GM20431 (cell line): ENCODE measurements at regions not wholly inside any gene's neighbourhood (a gene's known extent, or its start where the extent isn't known, plus 50 kb on each side); places are given as distances from the start of the nearest gene placed in this dataset.
"Not testable (repeated sequence)": the region's sequence is repeated elsewhere in the genome, so short reads cannot be mapped to it uniquely, and the experiment has no call there.

ENCODE experiments used
- in situ Hi-C: fragments of 300-500 bp; cut with MseI, MboI; formaldehyde crosslinking; loops from one replicate; pipeline ENCODE4 v1.15.0; 2020; ENCODE audit warnings: low sequenced_read_pairs; ENCODE audit not compliant: unreplicated experiment

DNA sequence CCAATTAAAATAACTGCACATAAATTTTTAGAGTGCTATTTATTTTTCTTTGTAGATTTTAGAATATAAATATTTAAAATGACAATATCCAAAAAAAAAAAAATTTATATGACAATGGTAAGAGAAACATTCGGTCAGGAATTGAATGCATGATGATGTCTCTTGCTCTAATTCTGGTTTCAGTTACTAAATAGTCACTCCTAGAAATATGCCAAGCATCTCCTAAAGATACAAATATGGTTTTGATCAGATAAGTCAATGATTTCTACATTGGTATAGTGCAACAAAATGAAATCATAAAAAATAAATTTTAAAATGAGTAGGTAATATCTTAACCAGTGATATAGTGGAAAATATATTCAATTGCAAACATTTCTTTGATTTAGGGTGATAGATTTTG, 95.9 kb upstream of the ACKR3 start:
- in situ Hi-C loops: no loop called here

GRCh38 chr2:236479814-236480213, 89.8 kb upstream of the ACKR3 start:
- in situ Hi-C loops: no loop called here

DNA sequence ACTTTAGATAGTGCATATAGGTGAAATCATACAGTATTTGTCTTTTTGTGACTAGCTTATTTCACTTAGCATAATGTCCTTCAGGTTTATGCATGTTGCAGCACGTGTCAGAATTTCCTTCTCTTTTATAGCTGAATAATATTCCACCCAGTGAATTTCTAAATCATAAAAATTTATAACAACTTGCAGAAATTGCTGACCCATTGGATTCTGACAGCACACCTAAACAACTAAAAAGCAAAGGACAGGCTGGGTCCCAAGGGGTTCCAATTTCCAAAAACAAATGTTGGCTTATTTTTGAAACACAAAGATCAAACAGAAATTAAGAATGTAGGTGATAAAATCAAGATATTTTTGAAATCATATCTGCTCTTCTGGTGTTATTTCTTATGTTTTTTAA, 86.5 kb upstream of the ACKR3 start:
- in situ Hi-C loops: no loop called here

GRCh38 chr2:236485519-236485918, 84.1 kb upstream of the ACKR3 start:
- in situ Hi-C loops: no loop called here

GRCh38 chr2:236489083-236489482, 80.5 kb upstream of the ACKR3 start:
- in situ Hi-C loops: not testable (repeated sequence)

GRCh38 chr2:236489895-236490404, 79.7 kb upstream of the ACKR3 start:
- in situ Hi-C loops: no loop called here

DNA sequence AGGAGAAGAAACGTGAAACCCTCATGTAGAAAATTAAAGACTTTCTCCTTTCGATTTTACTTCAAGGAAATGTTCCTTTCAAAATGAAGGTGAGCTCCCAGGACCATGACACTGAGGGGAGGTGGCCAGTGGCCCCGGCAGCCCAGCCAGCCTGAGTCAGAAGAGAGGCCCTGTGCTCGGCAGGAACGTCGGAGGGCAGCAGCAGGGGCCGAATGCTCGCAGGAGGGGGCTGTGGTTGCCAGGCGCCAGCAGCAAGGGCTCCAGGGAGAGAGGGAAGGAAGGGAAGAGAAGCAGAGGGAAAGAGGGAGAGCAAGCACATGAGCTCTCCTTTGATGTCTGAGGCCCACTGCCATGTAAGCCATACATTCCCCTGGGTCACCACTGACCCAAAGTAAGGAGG, 73.3 kb upstream of the ACKR3 start:
- in situ Hi-C loops: no loop called here

GRCh38 chr2:236498369-236498768, 71.3 kb upstream of the ACKR3 start:
- in situ Hi-C loops: no loop called here

- in situ Hi-C loops: loop anchor here (25.0 kb wide), 1 partner anchor 562 kb away; no protein-coding TSS in a partner anchor
Observed at GRCh38 chr2:236499691-236500578, 69.7 kb upstream of the ACKR3 start.

GRCh38 chr2:236501026-236501425, 68.6 kb upstream of the ACKR3 start:
- in situ Hi-C loops: loop anchor here (25.0 kb wide), 1 partner anchor 561 kb away; no protein-coding TSS in a partner anchor

- in situ Hi-C loops: loop anchor here (25.0 kb wide), 1 partner anchor 561 kb away; no protein-coding TSS in a partner anchor
Observed at GRCh38 chr2:236501531-236501930, 68.1 kb upstream of the ACKR3 start.

DNA sequence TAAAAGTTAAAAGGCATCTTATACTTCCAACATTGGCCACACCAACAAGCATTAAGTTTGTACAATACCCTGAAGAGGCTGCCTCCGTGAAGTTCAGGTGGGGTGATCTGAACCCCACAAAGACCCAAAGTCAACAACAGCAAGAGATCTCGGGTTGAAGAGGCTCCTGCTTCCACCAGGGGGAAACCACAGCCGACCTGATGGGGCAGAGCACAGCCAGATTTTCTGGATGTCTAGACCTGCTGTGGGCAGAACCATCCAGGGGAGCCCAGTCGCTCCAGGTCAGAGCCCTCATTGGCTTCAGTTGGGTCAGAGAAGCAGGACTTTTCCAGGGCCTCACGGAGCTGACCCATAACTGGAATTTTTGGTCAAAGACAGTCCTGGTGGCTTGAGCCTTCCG, 66.5 kb upstream of the ACKR3 start:
- in situ Hi-C loops: loop anchor here (25.0 kb wide), 1 partner anchor 559 kb away; no protein-coding TSS in a partner anchor

GRCh38 chr2:236503583-236503982, 66.0 kb upstream of the ACKR3 start:
- in situ Hi-C loops: loop anchor here (25.0 kb wide), 1 partner anchor 559 kb away; no protein-coding TSS in a partner anchor

GRCh38 chr2:236505041-236505440, 64.6 kb upstream of the ACKR3 start:
- in situ Hi-C loops: loop anchor here (25.0 kb wide), 1 partner anchor 557 kb away; no protein-coding TSS in a partner anchor

DNA sequence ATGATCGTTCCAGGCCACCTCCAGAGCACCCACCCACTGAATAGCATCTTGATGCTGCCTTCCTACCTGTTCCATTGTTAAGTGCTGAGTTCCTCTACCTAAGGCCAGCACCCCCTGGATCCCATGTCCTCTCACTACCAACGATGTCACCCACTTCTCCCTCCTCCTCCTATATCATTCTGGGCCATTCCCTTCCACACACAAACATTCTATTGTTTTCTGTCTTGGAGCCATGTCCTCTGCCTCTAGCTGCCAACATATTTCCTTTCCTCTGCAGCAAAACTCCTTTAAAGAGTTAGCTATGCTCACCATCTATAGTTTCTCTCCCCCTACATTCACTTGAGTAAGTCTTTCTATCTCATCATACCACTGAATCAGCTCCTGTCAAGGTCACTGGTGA, 64.0 kb upstream of the ACKR3 start:
- in situ Hi-C loops: loop anchor here (25.0 kb wide), 1 partner anchor 557 kb away; no protein-coding TSS in a partner anchor

DNA sequence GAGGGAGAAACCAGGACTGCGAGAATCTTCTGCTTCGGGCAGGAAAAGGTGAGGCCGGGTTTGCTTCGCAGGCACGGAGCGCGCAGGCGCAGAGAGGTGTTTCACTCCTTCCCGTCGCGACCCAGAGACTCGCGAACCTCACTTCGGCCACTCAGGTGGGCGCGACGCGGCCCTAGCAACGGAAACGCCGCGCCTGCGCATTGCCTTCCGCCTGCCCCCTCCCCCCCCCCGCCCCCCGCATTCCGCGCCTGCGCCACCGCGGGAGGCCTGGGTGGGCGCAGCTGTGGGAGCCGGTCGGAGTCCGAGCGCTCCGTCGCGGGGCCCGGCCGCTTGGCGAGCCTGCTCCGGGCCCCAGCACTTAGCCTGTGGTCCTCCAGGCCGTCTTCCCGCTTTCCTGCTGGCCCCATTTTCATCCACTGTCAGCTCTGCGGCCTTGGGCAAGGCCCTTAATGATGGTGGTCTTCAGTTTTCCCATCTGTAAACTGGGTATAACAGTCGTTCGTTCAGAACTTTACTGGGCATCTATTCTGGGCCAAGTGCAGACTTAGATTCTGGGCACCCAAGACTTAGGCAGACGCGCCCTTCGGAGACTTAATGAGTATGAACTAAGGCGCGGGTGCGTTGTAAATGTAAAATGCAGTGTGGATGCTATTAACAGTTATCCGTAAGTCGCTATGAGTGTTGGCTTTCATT, 62.1 kb upstream of the ACKR3 start:
- in situ Hi-C loops: loop anchor here (25.0 kb wide), 1 partner anchor 555 kb away; no protein-coding TSS in a partner anchor

DNA sequence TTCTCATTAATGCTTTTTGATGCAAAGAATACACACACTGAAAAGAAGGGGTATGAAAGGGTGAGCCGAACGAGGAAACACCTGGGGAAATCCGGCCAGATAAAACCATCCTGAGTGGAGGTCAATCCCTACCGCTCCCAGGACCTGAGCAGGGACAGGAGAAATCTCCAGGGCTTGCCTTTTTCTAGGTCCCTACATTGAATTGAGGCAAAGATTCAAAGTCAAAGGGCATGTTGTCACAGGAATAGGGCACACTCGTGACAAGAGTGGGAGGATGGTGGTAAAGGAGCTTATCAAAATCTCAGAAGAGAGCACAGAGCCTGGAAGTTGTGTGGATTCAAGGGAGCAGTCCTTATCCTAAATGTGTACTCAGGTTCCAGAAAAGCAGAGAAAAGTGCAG, 61.2 kb upstream of the ACKR3 start:
- in situ Hi-C loops: loop anchor here (25.0 kb wide), 1 partner anchor 554 kb away; no protein-coding TSS in a partner anchor

GRCh38 chr2:236510034-236510433, 59.6 kb upstream of the ACKR3 start:
- in situ Hi-C loops: loop anchor here (25.0 kb wide), 1 partner anchor 552 kb away; no protein-coding TSS in a partner anchor

DNA sequence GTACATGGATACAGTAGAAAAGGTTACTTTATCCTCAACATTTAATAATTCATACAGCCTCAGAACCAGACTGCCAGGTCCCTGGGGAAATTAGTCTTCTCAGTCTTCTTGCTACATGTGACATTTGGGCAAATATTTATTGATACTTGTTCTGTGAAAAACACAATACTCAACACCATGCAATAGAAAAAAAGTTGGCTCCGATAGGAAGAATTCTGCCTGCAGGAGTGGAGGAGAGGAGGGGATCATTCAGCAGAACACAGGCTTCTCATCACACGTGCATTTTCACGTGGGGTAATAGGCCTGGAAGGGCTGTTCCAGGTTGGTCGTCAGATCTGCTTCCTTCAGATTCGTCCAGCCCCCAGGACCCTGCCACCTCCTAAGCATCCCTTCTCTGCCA, 58.4 kb upstream of the ACKR3 start:
- in situ Hi-C loops: loop anchor here (25.0 kb wide), 1 partner anchor 551 kb away; no protein-coding TSS in a partner anchor

DNA sequence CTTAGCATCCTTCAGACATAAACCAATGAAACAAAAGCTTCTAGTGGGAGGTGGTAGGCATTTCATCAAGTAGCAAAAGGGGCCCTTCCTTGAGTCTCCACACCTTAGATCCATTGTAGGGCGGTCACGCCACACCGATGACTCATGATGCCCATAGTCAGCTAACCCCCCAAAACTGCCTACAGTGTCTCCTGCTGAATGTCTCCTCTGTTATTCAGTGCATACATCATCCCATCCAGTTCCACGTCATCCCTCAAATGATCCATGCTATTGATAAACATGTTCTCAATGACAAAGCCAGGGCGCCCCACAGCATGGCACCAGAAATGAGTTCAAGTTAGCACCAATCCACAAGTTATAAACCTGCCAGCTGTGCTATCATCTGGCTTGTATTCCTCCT, 57.4 kb upstream of the ACKR3 start:
- in situ Hi-C loops: loop anchor here (25.0 kb wide), 1 partner anchor 550 kb away; no protein-coding TSS in a partner anchor
